ENCODE measurements at regions not wholly inside any gene's neighbourhood (a gene's known extent, or its start where the extent isn't known, plus 50 kb on each side); places are given as distances from the start of the nearest gene placed in this dataset.

GRCh38 chr4:149296503-149296902, 519.1 kb downstream of the IQCM start:
- peak; percentile 27 for DNase-seq

GRCh38 chr4:149296084-149296483, 519.6 kb downstream of the IQCM start:
- no peak for DNase-seq

- DNase-seq: no peak
These were observed 521.0 kb downstream of the IQCM start for GRCh38 chr4:149294601-149295000.

GRCh38 chr4:149293046-149293649, 522.5 kb downstream of the IQCM start:
- no peak for DNase-seq

GRCh38 chr4:149292425-149293007, 523.1 kb downstream of the IQCM start:
- DNase-seq: no peak

- no peak for DNase-seq
These were observed 524.2 kb downstream of the IQCM start for GRCh38 chr4:149291463-149291862.

GRCh38 chr4:149280806-149281205, 534.8 kb downstream of the IQCM start:
- DNase-seq: no peak

- no peak for DNase-seq
These were observed 535.9 kb downstream of the IQCM start for GRCh38 chr4:149279776-149280175.

- no peak for DNase-seq
These were observed 536.3 kb downstream of the IQCM start for GRCh38 chr4:149279331-149279730.

GRCh38 chr4:149277705-149278104, 537.9 kb downstream of the IQCM start:
- no peak for DNase-seq

GRCh38 chr4:149269835-149270234, 545.8 kb downstream of the IQCM start:
- DNase-seq: no peak

GRCh38 chr4:149266301-149266700, 549.3 kb downstream of the IQCM start:
- DNase-seq: no peak

- DNase-seq: no peak
These were observed 550.0 kb downstream of the IQCM start for GRCh38 chr4:149265645-149266044.

GRCh38 chr4:149264093-149264733, 551.4 kb downstream of the IQCM start:
- no peak for DNase-seq

- no peak for DNase-seq
These were observed 567.4 kb downstream of the IQCM start for GRCh38 chr4:149248191-149248764.

- DNase-seq: no peak
These were observed 568.5 kb downstream of the IQCM start for GRCh38 chr4:149247164-149247563.

- DNase-seq: no peak
These were observed 570.3 kb downstream of the IQCM start for GRCh38 chr4:149245333-149245732.

- no peak for DNase-seq
These were observed 577.5 kb downstream of the IQCM start for GRCh38 chr4:149238097-149238496.

GRCh38 chr4:149234798-149235197, 580.8 kb downstream of the IQCM start:
- DNase-seq: no peak

GRCh38 chr4:149223659-149224058, 592.0 kb downstream of the IQCM start:
- no peak for DNase-seq

GRCh38 chr4:149218672-149219071, 597.0 kb downstream of the IQCM start:
- DNase-seq: no peak

GRCh38 chr4:149214301-149214700, 601.3 kb downstream of the IQCM start:
- no peak for DNase-seq

GRCh38 chr4:149211876-149212275, 603.8 kb downstream of the IQCM start:
- DNase-seq: no peak
